ENCODE measurements at regions not wholly inside any gene's neighbourhood (a gene's known extent, or its start where the extent isn't known, plus 50 kb on each side); places are given as distances from the start of the nearest gene placed in this dataset.

GRCh38 chr13:107753748-107754147 is 461.6 kb downstream of the LIG4 start:
- Mint-ChIP-seq H3K36me3 (ENCODE audit: low read depth) (no peaks in the 10 kb centered on the region), H3K4me1 (ENCODE audit: low read depth) (no peaks in the 10 kb centered on the region), H3K27me3 (ENCODE audit: low read depth) (no peaks in the 10 kb centered on the region), H3K4me3 (ENCODE audit: unreplicated experiment) (no peak overlapping the region), H3K9me3 (ENCODE audit: low read depth) (no peaks in the 10 kb centered on the region), H3K27ac (ENCODE audit: unreplicated experiment) (no peak overlapping the region)
- no peak for DNase-seq (ENCODE audit: low spot score)
- no peak for TF ChIP-seq CTCF (IDR thresholded peaks at IDR 0.05)

- no peaks in the 10 kb centered on the region for H3K27me3 Mint-ChIP-seq (ENCODE audit: low read depth)
- no peaks in the 10 kb centered on the region for H3K4me1 Mint-ChIP-seq (ENCODE audit: low read depth)
- H3K4me3 Mint-ChIP-seq (ENCODE audit: unreplicated experiment), result no peak overlapping the region
- H3K36me3 Mint-ChIP-seq (ENCODE audit: low read depth), result no peaks in the 10 kb centered on the region
- no peak overlapping the region for H3K27ac Mint-ChIP-seq (ENCODE audit: unreplicated experiment)
- DNase-seq (ENCODE audit: low spot score), result no peak
- TF ChIP-seq CTCF (IDR thresholded peaks at IDR 0.05), result no peak
- no peaks in the 10 kb centered on the region for H3K9me3 Mint-ChIP-seq (ENCODE audit: low read depth)
Measured at GRCh38 chr13:107753291-107753690, 462.0 kb downstream of the LIG4 start.

- Mint-ChIP-seq H3K9me3 (ENCODE audit: low read depth) (no peaks in the 10 kb centered on the region), H3K4me1 (ENCODE audit: low read depth) (no peaks in the 10 kb centered on the region), H3K4me3 (ENCODE audit: unreplicated experiment) (no peak overlapping the region), H3K27ac (ENCODE audit: unreplicated experiment) (no peak overlapping the region), H3K27me3 (ENCODE audit: low read depth) (no peaks in the 10 kb centered on the region), H3K36me3 (ENCODE audit: low read depth) (no peaks in the 10 kb centered on the region)
- TF ChIP-seq CTCF (IDR thresholded peaks at IDR 0.05), result no peak
- no peak for DNase-seq (ENCODE audit: low spot score)
Measured at GRCh38 chr13:107743983-107744382, 471.4 kb downstream of the LIG4 start.

GRCh38 chr13:107743526-107743925 is 471.8 kb downstream of the LIG4 start:
- Mint-ChIP-seq H3K9me3 (ENCODE audit: low read depth) (no peaks in the 10 kb centered on the region), H3K4me3 (ENCODE audit: unreplicated experiment) (no peak overlapping the region), H3K36me3 (ENCODE audit: low read depth) (no peaks in the 10 kb centered on the region), H3K4me1 (ENCODE audit: low read depth) (no peaks in the 10 kb centered on the region), H3K27me3 (ENCODE audit: low read depth) (no peaks in the 10 kb centered on the region), H3K27ac (ENCODE audit: unreplicated experiment) (no peak overlapping the region)
- no peak for DNase-seq (ENCODE audit: low spot score)
- TF ChIP-seq CTCF (IDR thresholded peaks at IDR 0.05), result no peak

GRCh38 chr13:107743100-107743499 is 472.2 kb downstream of the LIG4 start:
- no peaks in the 10 kb centered on the region for H3K4me1 Mint-ChIP-seq (ENCODE audit: low read depth)
- no peaks in the 10 kb centered on the region for H3K9me3 Mint-ChIP-seq (ENCODE audit: low read depth)

More at GRCh38 chr13:107743100-107743499, 472.2 kb downstream of the LIG4 start:
- no peak overlapping the region for H3K27ac Mint-ChIP-seq (ENCODE audit: unreplicated experiment)
- no peaks in the 10 kb centered on the region for H3K36me3 Mint-ChIP-seq (ENCODE audit: low read depth)
- no peak for DNase-seq (ENCODE audit: low spot score)
- H3K4me3 Mint-ChIP-seq (ENCODE audit: unreplicated experiment), result no peak overlapping the region
- TF ChIP-seq CTCF (IDR thresholded peaks at IDR 0.05), result no peak
- H3K27me3 Mint-ChIP-seq (ENCODE audit: low read depth), result no peaks in the 10 kb centered on the region

All from chondrocyte (in vitro differentiated cells).